Stimulated activated naive CD8-positive, alpha-beta T cell treated with anti-CD3 and anti-CD28 coated beads, Interleukin-15, Interleukin-2, amounts not matched to agents 100 U/mL and 50 U/mL, for 24 hours (primary cell): ENCODE measurements at regions not wholly inside any gene's neighbourhood (a gene's known extent, or its start where the extent isn't known, plus 50 kb on each side); places are given as distances from the start of the nearest gene placed in this dataset.

Experiments used
- ATAC-seq: fragments of 150-1000 bp; cut with Tn5 transposase; one replicate; pipeline ENCODE4 v1.10.0; 2021
- DNase-seq: peaks from one replicate; pipeline ENCODE4 v3.0.0; 2021

DNA sequence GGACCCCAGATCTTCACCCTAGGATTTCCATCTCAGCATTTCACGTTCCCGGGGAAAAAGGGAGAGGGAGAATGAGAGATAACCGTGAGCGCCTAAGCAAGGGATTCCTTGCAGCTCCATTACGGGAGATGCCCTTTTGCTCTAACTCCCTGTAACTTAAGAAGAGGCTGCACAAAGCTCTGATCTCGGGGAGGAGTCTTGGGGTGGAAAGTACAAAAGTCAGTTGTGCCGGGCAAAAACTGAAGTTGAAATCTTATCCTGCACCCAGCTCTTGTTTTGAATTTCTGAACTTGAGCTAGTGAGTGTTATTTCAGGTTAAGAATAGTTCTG, 256.4 kb upstream of the SOX21 start:
- DNase-seq = no peak
- ATAC-seq = no peak

DNA sequence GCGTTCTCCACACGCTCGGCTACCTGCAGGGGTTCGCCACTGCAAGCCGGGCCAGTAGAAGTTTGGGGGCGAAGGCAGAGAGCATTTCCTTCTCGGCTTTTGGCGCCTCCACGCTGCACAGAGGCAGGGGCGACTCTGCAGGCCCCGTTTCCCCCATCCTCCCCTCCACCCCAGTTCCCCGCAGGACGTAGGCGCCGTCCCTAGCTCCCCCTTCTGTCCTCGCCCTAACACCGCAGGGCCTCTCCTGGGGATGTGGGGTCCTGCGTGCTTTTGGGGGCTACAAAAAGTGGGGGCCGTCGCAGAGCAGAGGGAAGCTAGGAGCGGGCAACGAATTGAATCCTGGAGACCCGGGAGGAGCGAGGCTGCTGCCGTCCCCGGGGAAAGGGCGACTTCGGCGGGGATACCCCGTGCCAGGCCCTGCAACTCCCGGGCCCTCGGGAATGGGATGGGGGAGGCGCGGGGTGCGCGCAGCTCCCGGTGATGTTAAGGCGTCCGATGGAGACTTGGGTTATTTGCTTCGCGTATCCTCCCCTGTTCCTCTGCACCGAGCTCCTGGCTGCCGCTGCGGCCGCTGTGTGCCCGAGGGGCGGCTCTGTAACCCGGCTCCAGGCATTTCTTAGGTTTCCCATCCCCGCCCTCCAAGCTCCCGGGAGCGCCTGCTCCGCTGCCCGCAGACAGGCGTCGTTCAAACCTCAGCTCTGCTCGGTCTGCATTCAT, 255.9 kb upstream of the SOX21 start:
- ATAC-seq (peak; percentile 34), DNase-seq (peak; percentile 5)

DNA sequence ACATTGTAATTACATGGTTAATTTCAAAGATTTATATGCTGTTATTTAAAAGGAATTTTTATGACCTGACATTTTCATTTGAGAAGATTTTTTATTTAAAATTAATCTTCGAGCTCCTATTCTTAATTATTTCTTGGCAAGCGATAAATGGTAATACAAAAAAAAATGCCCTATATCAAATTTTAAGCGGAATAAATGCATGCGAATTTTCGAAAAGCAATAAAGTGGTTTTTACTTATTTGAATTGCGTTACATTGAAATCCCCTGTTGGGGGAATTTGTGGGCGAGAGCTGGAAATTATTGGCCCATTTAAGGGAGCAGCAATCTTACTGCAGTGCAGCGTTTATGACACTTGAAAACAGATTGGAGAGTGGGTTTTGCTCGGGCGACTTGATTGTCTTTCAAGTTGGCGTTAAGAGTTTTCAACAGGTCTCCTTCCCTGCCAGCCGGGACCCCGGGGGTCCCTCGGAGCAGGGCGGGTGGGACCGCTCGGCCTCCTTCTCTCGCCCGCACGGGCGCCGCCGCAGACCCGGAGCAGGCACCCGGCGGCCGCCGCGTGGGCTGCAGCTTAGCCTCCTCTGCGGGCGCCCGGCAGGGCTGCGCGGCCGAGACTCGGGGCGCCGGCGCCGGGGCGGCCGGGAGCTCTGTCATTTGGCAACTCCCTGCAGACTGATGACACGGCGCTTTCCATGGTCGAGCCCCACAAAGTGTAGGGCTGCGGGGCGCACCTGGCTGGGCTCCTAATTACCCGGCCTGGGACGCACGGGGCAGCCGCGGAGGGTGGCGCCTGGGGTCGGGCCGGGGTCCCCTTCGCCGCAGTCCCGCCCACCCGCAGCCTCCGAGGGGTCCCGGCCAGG, 255.1 kb upstream of the SOX21 start:
- ATAC-seq (peak; percentile 78), DNase-seq (peak; percentile 42)

DNA sequence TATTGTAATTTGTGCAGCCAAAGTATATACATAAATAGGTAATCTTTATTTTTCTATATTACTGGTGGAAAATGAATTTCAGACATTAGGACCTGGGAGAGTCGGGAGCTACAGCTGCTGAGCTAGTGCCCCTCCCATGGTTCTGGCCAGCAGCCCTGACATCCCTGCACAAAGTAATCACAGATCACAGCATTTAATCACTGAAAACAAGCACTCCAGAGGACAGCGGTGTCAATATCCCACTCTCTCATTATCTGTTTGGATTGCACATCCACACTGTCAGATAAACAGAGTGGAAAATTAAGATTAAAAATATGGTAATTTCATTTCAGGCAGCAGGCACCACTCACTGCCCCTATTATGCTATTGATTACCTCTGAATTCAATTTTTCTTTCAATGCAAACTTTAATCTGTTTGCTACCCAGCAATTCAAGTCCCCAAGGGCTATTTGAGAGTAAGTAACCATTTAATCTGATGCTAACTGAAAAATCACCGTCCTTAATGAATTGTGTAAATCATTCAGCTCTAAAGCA, 254.1 kb upstream of the SOX21 start:
- DNase-seq (no peak), ATAC-seq (no peak)

DNA sequence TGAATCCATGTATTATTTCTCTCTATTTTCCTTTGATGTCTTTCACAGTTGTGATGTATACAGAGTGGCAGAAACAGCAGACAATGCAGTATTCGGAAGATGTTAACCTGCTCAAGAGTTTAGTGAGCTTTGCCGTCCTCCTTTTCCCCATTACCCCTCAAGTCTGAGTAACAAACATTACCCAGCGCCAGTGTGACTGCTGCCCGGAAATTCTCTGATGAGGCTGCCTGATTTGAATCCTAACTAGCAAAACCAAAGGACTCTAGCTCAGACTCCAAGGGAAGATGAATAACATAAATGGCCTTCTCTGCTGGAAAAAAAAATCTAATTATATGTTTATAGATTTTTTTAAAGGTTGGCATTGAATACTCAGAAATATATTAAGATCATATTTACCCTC, 247.3 kb upstream of the SOX21 start:
- no peak for ATAC-seq
- no peak for DNase-seq

DNA sequence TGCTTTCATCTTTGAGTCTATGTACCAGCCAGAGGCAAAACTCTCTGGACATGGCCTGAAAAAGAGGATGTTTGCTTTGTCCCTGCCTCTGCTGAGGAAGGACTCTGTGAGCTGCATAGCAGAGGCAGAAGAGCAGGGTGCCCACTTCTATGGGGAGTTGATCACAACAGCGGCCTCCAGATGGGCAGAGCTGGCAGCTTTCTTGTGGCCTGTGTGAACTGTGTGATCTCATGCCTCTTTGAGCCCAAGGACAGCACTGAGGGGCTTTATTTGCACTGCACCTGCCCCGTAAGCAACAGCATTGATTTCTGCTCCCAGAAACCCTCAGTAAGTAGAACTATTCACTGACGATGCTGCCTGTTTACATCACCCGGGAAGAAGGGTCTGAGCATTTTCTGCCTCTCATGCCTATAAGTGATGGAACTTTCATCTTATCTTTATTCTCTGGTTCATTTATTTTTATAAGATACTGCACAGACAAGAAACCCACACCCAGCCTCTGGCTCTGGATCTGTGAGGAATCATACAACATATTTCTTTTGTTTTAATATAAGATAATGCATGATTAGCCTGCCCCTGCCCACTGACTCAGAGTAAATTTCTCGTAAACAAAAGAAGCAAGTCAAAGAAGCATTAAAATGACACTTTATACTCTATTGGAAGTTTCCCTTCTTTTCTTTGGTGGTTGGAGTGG, 244.2 kb upstream of the SOX21 start:
- DNase-seq (no peak), ATAC-seq (no peak)

DNA sequence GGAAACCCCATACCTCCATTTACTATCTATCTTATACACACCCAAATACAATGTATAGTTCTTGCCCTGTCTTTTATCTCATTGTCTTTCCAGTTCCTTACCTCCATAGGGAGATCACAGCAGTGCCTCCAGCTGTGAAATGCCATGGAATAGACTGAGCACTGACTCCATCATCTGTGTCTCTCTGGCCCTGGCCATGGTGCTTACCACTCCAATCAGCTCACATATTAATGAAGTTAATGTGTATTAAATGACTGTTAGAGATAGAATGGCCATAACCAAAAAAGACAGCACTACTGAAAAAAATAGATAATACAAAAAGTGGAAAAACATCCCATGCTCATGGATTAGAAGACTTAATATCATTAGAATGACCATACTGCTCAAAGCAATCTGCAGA, 240.4 kb upstream of the SOX21 start:
- ATAC-seq = no peak
- DNase-seq = no peak

DNA sequence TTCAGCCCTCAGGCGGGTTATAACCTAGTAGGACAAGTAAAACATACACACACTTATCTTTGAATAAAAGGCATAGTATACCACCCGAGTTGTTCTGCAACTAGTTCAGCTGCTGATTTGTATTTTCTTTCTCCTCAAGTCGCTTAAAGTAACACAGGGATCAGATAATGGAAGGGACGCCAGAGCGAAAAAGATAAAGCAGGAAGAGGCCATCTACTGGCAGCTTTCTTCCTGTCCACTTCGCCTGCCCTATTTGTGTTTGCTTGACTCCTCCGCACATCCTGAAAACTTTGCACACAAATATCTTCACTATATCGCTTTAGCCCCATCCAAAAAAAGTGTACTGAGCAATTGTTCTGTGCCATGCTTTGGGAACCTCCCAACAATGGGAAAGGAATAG, 238.0 kb upstream of the SOX21 start:
- ATAC-seq (no peak), DNase-seq (no peak)

DNA sequence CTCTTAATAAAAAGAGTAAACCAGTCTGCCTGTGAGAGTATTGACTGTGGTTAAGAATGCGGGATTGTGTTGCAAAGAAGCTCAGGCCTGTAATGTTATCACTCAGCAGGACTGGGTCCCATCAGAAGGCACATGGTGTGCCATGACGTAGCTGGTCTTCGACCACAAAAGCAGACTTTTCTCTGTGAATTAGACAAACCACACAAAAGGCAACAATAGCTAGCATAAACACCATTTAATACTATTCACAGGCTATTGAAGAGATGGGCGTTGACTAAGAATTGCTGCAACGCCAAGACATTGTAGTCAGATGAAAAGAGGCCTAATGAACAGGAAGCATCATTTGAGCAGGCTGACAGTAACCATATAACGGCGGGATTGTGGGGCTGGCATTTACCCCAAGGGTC, 235.6 kb upstream of the SOX21 start:
- no peak for ATAC-seq
- DNase-seq = no peak

DNA sequence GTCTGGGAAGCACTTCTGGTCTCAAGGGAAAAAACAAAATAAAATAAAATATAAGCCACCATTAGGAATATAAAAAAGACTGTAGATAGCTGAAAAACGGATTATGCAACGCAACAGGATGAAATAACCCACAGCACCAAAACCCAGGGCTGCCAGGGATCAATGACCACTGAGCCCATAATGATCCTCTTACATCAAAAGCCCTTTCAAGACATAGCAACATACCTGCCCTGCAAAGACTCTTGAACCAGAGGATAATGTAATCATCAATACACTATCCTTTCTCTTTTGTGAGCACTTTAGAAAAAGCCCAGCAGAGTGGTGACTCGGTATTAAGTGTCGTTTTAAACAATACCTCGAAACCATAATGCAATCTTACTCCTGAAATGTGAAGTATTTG, 235.0 kb upstream of the SOX21 start:
- ATAC-seq = no peak

DNA sequence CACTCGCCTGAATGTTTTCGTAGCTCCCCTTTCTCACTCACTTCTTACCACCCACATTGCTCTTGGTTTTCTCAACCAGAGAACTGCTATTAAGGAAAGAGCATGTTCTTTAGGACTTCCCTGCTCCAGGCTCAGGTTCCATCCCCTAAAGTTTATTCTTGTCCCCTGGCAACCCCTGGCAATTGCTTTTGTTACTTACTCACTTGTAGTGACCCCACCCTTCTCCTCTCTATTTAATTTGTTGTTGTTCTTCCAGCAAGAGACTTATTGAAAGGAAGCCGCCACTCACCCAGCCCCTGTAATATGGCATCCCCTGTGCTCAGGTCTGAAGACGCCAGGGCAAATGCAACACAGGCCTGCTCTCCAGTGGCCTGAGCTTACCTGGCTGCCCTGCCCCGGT, 233.7 kb upstream of the SOX21 start:
- no peak for ATAC-seq
- DNase-seq = no peak

More for the DNA sequence above, 235.0 kb upstream of the SOX21 start:
- DNase-seq = no peak

DNA sequence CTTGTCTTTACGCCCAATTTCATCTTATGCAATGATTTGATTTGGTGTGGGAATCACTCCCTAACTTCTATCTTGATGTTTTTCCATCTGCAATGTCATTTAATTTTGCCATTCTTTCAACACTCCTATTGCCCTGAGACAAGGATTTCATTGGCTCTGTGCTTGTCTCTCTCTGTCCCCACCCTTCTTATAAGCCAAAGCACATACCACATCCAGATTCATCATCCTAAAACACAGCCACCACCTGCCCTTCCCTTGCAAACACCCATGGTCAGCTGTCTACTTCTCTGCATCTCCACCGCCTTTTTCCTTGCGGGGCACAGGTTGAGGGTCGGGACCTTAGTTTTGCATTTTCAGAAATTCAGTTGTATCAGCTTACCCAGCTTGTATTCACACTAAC, 225.8 kb upstream of the SOX21 start:
- DNase-seq = no peak
- no peak for ATAC-seq

DNA sequence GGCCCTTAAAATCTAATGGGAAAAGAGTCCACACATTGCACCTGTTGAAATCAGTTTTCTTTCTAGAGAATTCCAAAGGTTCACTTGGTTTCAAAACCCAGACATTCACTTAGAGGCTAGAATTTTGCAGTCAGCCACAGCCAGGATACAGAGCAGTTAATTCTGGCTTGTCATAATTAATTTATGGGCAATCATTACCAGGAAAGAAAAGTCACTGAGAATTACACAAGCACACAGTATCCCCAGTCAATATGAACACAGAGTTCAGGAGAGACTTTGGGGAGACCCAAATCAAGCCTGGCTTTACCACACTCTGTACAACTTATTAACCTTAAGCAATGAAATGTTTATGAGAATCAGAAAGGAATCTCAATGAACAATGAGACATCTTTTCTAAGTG, 224.3 kb upstream of the SOX21 start:
- DNase-seq = no peak
- no peak for ATAC-seq

DNA sequence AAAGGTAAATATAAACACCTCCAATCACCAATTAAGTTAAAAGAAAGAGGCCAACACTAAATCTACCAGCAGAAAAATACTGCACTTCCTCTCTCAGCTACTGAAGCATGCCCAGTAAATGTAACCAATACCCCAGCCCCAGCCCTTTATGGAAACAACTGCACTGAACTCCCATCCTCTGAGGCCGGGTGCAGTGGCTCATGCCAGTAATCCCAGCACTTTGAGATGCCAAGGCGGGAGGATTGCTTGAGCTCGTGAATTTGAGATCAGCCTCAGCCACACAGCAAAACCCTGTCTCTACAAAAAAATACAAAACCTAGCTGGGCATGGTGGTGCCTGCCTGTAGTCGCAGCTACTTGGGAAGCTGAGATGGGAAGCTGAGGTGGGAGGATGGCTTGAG, 221.6 kb upstream of the SOX21 start:
- ATAC-seq (no peak), DNase-seq (no peak)

DNA sequence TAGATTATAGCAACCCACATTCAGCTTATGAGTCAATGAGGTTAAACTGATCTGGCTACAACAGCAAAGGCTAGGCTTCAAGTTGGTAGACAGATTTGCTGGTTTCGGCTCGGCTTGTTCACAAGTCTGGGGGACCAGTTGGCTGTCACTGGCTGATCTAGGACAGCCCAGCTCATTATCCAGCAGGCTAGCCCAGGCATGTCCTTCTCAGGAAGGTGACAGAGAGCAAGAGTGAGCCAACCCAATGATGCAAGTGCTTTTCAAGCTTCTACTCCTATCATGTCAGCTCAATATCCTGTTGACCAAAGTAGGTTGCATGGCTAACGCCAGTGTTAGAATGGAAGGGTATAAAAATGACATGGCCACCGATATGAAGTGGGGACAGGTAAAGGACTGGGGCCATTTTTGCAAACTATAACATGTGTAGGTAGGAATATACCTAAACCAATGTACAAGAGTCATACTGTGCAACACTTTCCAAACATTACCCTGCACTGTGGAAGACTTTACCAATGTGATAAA, 220.9 kb upstream of the SOX21 start:
- DNase-seq = no peak
- no peak for ATAC-seq

DNA sequence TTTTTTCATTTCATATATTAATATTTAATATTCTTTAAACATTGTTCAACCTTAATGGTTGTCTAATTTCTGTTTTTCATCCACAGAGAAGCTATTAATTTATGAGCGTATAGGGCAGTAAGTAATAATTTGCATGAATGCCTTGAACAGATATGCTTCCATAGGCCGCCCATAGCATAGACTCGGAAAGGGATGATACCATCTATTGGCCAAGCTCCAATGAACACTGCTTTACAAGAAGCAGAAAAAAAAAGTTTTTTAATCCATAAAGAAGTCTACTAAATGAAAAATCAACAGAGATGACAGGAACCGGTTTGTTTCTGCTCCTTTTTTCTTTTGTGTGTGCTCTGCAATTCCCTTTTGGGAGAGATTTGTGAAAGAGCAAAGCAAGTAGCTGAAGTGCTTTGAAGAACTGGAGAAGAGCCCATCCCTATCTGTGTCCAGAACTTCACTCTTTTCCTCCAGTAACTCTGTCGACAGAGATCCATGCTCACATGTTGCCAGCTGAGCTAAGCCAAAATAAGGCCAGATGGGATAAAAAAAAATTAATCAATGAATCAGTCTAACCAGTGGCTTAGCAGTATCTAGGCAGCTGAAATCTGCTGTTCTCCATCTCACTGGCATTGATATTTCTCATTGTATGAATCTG, 215.9 kb upstream of the SOX21 start:
- no peak for ATAC-seq
- DNase-seq = no peak

DNA sequence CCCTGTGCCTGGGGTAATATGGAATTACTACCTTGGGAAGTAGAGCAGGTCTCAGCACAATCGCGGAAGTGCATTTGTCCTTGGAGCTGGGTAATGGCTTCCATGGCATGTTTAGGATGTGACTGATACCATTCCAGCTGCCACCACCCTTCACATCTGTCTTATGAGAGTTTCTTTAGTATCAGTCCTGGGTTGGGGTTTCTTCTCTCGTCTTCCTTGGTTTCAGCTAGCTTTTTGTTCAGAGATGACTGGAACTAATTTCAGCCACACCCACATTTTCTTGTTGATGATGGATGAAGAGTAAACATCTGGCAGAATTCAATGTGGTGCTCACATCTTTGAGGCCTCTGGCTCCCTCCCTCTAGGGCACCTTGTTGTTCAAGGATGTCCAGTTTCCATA, 212.9 kb upstream of the SOX21 start:
- ATAC-seq (no peak), DNase-seq (no peak)

DNA sequence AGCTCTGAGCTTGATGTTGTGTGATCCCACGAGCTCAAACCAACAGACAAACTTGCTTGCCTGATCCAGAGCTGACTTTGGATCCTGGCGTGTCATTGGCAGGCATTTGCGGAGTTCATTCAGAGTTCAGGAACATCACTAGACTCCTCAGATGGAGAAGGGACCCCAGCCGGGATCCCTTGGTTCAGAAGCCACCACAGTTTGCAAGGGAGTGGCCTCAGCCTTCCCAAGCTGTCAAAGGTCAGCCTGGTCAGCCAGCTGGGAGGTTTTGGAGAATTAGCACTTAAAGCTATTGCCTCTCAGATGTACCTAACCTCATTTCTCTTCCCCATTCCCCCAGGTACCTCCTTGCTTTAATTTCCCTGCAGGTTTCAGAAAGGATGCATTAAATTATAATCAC, 208.8 kb upstream of the SOX21 start:
- no peak for ATAC-seq
- DNase-seq = no peak

DNA sequence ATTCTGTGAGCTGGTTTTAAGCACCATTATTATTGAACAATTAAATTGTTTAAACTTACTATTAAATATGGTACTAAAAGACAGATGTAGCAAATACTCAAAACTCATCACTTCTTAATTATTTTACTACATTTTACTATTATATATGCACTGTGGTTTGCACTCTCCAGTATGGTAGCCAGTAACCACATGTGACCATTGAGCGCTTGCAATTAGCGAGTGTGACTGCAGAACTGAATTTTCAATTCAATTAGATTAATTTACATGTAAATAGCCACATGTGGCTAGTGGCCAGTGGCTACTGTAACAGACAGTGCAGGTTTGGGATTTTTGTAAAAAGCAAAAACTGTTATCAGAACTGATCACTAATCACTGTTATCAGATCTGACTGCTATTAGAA, 208.2 kb upstream of the SOX21 start:
- no peak for DNase-seq
- ATAC-seq = no peak

DNA sequence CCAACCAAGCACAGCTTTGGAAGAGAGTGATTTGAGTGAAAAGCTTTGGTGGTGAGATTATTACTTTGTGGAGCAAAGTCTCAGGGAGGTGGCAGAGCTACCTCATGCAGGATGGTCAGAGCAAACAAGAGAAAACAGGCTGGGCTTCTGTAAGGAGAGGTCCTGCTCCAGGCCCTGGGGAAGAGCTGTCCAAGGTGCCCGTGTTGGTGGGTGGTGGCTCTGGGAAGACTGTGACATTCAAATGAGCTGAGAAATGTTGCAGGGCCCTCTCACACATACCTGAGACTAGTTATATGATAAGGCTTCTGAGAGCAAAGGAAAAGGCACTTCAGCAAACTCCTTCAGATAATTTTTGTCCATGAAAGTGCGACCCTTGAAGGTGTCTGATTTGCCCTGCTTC, 205.5 kb upstream of the SOX21 start:
- ATAC-seq = no peak
- no peak for DNase-seq

DNA sequence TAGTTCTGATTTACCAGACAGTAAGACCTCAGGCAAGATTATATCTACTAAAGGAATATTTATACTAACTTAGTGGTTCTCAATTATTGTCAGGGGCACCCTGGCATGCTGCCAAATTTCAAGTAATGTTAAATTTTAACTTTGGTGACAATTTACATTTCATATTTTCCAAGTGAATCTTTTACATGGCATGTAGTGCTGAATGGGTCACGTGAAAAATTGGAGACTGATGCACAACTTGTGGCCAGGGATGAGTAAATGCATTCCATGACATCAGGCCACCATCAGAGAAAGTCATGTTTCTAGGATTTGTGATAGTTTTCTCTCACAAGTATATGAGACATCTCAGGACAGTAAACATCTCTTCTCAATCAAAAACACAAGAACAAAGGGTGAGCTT, 202.6 kb upstream of the SOX21 start:
- DNase-seq (no peak), ATAC-seq (no peak)

DNA sequence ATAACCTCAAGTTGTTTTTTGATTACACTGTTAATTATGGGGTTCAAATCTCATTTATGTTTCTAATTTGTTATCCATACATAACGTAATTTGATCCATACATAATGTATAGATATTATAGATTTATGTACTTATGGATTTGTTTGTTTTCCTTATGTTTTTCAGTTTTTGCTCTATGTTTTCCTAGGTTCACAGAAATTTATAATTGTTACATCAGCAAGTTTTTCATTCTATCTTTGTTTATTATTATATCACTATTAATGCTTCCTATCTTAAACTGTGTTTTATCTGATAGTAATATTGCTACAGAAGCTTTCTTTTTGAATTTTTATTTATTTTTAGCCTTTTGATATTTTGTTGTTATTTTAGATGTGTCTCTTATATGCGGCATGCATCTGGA, 194.3 kb upstream of the SOX21 start:
- no peak for ATAC-seq
- no peak for DNase-seq
